GM12864 (cell line): ENCODE measurements at regions not wholly inside any gene's neighbourhood (a gene's known extent, or its start where the extent isn't known, plus 50 kb on each side); places are given as distances from the start of the nearest gene placed in this dataset.

Experiments
- DNase-seq: peaks from one replicate; pipeline ENCODE4 v3.0.0-alpha.2; 2011; ENCODE audit warnings: low read depth
- H3K4me3 ChIP-seq: 2 replicates; pipeline ENCODE4 v1.5.1; 2011; ENCODE audit warnings: mild to moderate bottlenecking, low read depth, low read length, control low read depth
- CTCF ChIP-seq: IDR thresholded peaks from 2 replicates; pipeline ENCODE4 v1.5.1; 2011; ENCODE audit warnings: low read depth, mild to moderate bottlenecking, moderate library complexity, low read length, control low read depth, inconsistent platforms; ENCODE audit errors: missing control alignments

GRCh38 chr17:77481476-77482374, 341.0 kb downstream of the SEC14L1 start:
- no peak for TF ChIP-seq CTCF
- H3K4me3 ChIP-seq = no peak overlapping the region

DNA sequence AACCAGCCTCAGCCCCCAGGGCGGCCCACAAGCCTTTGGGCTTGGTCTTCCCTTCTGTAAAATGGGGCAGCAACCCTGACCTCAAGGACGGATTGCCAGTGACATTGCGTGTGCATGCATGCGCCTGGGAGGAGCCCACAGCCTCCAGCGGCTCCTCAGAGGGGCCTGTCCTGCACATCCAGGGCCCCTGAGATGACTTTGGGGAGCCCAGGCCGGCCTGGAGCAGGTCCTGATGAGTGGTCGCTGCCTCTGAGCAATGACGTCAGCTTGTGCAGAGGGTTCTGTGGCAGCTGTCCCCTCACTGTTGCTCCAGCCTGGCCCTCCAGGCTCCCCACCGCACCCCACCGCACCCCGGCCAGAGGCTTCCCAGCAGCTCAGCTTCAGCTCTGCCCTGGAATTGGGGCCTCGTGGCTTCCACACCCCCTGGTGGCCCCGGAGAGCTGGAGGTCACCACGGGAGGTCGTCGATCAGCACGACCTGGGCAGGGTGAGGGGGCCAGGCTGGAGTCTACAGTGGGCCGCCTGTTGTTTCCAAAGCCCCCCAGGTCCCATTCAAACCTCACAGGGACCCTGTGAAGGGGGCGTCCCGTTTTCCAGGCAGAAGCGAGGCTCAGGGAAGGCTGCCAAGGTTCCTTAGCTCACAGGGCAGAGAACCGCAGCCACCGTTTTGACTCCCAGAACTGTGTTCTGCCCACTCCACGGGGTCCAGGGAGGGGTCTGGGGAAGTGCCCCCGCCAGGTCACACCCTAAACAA, 341.8 kb downstream of the SEC14L1 start:
- no peak overlapping the region for H3K4me3 ChIP-seq
- TF ChIP-seq CTCF = no peak
- no peak for DNase-seq

More at GRCh38 chr17:77481476-77482374, 341.0 kb downstream of the SEC14L1 start:
- DNase-seq = no peak

DNA sequence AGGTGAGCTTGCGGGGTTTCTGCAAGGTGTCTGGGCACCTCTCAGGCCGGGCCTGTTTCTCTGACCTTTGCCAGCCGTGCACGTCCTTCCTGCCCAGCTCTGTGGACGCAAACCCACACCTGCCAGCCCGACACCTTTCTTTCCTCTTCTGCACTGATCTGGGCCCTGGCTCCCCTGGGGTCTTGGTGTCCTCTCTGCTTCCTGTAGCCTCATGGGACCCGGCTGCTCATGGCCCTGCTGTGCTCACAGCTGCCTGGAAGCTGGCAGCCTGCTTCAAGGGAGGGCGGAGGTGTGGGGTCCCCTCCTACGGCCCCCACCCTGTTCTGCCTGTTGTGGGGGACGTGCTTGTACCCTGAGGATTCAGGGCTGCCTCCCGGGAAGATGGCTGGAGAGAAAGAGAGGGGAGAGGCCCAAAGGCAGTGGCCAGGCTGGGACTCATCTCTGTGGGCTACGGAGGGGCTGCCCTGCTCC, 342.4 kb downstream of the SEC14L1 start:
- no peak for DNase-seq
- no peak for TF ChIP-seq CTCF
- H3K4me3 ChIP-seq = no peak overlapping the region

DNA sequence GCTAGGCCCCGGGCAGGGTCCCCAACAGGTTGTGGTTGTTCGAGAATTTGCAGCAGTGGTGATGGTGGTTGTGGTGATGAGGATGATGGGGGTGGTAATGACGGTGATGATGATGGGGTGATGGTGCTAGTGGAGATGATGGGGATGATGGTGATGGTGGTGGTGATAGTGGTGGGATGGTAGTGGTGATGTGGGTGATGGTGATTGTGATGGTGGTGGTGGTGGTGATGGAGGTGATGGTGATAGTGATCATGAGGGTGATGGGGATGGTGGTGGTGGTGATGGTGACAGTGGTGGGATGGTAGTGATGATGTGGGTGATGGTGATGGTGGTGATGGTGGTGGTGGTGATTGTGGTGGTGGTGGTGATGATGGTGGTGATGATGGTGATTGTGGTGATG, 343.3 kb downstream of the SEC14L1 start:
- no peak for TF ChIP-seq CTCF
- no peak for DNase-seq
- no peak overlapping the region for H3K4me3 ChIP-seq

- DNase-seq = no peak
- H3K4me3 ChIP-seq = no peak overlapping the region
- TF ChIP-seq CTCF = no peak
These were observed 344.5 kb downstream of the SEC14L1 start for GRCh38 chr17:77485089-77485833.

DNA sequence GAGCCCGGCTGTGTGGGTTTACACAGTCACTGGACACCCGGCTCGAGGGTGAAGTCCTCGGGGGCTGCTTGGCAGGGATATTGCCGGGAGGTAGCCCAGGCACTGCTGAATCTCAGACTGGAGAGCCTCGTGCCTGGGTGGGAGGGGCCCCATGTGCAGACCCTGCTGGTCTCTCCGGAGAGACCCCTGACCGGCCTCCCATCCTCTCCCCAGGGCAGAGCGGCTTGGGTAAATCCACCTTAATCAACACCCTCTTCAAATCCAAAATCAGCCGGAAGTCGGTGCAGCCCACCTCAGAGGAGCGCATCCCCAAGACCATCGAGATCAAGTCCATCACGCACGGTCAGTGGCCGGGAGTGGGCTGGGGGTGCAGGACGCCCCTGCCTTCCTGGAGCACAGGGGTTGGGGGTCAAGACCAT, 346.5 kb downstream of the SEC14L1 start:
- TF ChIP-seq CTCF = no peak
- H3K4me3 ChIP-seq = no peak overlapping the region
- DNase-seq = no peak
